ENCODE measurements at regions not wholly inside any gene's neighbourhood (a gene's known extent, or its start where the extent isn't known, plus 50 kb on each side); places are given as distances from the start of the nearest gene placed in this dataset.

DNA sequence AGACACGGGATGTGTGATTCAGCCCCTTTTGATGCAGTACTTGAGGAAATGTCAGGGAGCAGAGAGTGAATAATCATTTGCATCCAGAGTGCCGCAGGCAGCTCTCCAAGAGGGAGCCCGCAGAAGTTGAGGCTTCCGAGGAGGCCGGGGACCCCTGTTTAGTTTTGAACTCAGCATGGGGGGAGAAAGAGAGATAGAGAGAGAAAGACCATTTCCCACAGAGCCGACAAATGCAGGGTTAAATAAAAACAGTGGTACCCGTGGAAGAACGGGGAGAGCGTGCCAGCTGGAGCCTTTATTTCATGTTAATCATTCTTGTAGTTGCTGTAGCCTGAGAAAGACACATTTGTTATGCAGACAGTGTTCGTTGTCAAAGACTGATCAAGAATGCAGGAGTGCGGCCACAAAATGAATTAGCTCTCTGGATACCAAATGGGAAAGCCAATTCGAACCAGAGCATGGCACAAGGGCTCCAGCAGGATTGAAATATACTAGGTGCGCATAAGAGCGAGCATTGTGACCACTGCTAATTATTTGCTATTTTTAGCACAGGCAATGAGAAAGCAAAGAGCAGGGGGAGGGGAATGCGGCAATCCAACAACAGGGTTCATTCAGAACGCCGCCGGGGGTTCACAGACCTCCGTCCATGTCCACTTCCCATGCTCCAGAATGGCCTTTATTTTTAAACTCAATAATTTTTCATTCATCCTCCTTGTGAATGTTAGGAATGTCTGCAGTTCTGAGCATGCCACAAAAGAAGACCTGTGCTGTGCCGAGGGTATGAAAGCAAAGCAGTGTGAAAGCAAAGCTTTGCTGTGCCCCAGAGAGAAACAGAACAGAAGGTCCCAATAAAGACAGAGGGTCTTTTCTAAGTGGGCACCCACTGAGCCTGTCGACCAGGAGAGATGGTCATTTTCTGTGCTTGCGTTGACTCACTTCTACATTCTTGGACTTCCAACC is 243.9 kb upstream of the VCX3A start:
- DNase-seq: no peak

DNA sequence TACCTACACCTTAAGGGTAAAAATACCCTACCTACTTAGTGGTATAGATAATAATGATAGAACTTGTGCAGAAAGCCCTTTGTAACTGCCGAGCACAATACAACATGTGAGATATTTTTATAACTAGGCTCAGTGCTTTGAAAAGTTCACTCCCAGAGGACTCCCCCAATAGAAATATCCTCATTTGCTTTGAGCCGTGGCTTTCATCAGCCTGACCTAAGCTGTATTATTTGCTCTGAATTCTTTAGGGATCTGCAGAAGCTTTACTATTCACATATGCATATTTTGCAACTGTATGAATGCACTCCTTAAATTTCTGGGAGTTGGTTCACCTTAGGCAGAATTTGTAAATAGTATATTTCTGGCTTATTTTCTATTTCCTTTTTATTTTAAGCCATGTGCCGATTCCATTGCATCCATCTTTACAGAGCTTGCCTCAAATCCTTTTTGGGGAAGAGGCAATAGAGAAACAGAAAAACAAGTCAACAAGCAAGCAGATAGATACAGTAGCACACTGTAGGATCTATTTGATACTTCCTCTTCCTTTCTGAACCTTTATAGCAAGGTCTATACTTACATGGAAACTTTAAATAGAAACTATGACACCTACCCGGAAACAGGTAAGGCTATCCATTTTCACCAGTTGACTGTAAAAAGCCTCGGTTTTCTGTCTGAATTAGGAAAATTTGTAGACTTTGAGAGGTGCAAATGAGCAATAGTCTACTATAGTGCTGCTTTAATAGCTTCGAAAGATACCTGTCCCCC is 242.5 kb upstream of the VCX3A start:
- DNase-seq: no peak

DNA sequence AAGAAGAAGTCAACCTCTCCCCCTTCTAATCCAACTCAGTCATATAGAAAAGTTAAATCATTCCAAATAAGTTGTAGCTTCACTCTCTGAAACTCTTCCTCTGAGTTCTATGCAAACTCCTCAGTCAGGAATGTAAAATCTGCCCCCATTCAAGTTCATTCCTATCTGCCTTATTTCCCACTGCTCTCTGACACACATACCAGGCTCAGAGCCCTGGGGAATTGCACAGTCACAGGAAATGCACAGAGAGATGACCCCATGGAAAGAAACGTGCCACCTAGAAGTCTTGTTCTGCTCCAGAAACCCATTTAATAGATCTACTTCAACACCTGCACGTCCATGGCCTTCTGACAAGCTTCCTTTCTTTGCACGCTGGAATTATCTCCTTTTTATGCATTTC is 236.0 kb upstream of the VCX3A start:
- no peak for DNase-seq

DNA sequence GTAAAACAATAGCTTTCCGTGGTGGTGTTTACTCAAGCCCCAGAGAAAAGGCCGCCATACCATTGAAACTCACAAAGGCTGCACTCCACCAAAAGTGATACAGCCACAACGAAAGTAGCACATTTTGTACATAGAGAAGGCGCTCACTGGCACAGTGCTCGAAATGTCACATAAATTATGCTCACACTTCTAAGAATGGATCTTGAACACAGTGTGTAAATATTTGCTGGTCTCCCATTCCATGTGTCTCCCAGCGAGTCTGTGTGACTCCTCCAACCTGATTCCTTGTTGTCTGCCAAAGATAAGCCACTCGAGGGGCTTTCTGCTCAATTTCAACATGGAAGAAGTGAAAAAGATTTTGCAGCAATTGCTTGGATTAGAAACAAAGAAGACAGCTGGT is 234.0 kb upstream of the VCX3A start:
- DNase-seq: no peak

DNA sequence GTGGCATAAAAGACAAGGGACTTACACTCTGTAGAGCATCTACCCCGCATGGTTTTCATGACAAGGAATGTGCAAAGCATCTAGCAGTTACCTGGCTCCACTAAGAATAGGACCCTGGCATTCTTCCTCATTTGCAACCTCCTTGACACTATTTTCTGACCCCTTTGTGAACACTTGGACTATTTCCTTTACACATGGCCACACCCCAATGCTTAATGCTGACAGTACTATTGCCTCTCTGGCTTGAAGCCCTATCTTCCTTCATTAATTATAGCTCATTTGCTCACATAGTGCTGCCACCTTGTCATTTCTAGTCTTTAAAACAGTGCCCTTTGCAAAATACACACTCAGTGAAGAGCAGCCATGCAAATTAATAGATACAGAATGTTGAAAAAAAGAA is 226.3 kb upstream of the VCX3A start:
- no peak for DNase-seq

DNA sequence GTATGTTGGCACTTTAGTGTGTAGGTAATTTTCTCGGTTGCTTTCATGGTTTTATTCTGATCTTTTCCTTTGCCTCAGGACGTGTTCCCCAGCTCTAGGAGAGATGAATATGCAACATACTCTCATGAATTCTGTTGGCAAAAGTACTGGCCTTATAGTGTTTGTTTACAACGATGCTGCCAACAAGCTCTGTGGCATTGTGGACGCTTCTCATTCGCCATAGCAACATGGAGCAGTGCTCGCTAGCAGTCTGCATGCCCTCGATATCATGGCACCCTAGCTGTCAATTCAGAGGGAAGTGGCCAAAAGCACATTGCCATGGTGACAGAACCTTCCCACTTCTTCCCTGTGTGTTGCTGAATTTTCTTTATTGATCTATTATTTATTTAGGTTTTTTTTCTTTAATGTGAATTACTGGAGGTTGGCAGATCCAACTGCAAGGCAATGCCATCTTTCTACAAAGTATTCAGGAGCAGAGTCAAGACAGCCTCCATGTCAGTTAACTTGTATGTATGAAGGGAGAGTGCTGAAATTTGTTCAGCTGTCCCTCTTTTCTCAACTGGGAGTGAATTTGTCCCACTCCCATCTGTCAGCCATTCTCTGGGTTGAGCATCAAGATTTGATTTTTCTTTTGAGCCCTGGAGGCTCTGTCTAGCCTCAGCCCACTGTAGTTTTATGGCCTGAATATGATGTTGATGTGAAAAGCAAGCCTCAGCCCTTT is 224.9 kb upstream of the VCX3A start:
- DNase-seq: no peak

DNA sequence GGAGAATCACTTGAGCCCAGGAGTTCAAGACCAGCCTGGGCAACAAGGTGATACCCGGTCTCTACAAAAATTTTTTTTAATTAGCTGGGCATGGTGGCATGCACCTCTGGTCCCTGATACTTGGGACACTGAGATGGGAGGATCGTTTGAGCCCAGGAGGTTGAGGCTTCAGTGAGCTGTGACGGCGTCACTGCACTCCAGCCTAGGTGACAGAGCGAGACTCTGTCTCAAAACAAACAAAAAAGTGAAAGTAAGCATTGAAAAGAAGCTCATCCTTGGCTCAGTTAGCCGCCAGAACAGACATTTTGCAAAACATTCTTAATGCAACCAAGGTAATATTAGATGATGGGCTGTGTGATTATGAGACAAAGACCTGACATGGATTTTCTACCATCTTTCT is 223.3 kb upstream of the VCX3A start:
- DNase-seq: no peak

DNA sequence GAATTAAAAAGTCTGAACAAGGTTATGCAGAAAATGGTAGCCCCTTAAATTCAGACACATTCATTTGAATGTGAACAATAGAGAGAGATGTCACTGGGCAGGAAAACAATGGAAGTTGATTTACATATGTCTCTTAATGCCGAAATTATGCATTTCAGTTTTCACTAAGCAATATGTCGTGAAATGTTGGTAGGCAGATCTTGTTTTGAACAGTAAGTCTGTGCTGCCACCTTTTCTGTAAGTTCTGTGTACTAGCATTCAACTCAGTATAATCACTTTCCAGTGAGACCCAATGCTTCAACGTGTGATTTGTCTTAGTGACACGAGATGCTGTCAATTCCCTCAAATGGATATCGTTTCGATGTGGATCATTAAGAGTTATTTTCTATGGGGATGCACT is 222.7 kb upstream of the VCX3A start:
- no peak for DNase-seq

DNA sequence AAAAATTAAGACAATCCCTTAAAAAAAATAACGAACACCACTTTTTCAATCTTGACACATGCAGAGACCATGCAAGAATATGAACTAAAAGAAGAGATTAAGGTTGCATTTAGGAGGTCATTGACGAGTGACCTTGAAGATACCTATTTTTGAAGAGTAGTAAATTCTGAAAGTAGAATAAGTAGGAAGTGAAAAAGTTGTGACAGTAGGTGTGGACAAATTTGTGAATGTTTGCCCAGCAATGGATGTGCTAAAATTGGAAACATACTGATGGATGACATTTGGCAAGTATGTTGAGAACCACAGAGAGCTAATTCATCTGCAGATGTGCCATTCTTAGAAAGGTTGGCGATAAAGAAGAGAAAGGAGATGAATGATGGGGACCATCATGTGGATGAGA is 213.7 kb upstream of the VCX3A start:
- no peak for DNase-seq

DNA sequence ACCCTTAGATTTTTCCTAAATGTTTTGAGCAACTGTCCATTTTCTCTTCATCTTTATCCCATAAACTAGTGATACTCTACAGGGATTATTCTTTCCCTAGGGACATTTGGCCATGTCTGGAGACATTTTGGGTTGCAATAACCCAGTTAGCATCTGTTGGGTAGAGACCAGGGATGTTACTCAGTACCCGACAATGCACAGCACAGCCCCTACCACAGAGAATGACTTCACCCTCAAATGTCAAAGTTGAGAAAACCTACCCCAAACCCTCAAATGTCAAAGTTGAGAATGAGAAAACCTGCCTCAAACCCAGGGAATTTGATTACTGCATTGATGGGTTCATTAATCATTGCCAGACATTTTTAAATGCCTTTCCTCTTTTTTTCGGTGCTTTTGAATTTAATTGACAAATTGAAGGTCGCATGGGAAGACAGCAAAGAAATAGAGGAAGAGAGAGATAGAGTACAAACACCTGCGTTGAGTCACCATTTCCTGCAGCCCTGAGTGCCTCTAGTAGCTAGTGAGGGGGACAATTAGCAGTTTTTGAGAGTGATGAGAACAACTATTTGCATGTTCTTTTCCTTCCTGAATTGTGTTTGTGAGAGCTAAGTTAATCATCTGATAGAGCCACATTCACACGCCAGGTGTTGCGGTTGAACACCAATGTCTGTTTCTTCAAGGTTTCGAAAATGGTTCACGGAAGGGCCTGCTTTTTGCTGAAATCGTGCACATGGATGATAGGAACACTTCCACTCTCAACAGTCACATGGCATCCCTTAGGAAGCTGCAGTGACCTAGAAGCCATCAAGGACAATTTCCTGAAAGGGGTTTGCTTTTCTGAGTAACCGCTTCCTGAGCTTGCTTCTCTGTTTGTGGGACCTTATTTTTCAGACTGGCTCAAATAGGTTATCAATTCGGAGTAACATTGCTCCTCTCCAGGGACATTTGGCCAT is 203.9 kb upstream of the VCX3A start:
- DNase-seq: no peak

DNA sequence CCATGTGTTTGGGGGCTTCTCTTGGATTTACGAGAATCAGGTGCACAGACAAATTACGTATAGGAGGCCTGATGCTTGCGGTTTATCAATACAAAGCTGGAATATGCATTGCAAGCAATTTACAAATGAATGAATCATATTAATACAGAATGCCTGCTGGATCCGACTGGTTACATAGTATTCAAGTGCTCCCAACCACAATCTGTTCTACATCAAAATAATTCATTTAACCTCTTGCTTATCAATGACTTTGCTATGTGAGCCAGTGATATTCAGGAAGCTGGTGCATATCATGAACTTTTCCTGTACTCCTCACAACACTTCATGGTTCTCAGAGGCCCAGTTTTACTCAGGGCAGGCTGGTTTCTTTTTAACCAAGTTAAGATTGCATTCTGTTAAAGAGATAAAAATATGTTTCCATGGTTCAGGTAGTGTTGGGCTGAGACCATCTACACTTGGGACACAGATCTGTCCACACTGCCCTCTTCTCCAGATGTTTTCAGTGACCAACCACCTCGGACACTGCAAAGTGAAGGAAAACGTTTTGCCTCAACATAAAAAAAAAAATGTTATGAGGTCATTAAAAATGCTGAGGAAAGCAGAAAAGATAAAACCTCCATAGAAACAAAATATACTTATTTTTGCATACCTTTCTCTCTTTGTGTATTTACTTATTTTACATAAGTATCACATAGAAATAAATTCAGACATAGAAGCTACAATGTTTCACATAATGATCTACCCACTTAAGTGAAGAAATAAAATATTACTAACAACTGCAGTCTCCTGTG is 200.1 kb upstream of the VCX3A start:
- DNase-seq: no peak

DNA sequence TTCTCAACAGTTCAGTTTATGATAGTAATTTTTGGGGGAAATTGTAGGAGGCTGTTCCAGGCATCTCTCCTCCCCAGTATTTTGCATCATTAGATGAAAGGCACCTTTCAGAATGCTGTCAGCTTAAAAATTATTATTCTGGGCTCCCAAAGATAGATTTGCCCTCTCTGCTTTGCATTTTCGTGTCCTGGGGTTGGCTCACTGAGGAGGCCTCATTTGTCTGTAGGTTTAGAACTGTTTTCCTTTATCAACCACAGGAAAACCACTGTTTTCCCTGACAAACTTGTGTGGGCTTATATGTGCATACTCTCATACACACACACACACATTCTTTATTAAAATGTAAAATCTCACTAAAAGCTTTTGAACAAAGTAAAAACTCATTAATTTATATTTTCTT is 197.2 kb upstream of the VCX3A start:
- DNase-seq: no peak

DNA sequence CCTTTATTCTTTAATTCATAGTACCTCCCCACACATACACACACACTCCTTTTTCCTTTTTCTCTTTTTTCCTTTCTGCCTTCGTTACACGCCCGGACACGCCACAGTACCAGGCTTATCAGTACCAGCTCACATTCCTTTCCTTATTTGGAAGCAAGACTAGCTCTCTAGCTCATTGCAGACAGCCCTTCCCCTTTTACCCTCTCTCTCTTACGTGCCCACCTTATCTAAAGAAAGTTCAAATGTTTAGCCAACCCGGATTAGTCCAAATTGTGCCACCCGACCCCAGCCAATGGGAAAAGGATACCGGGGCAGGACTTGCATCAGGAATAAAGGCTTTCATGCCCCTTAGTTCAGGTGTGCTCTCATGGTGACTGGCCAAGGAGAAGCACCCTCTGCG is 194.7 kb upstream of the VCX3A start:
- no peak for DNase-seq

DNA sequence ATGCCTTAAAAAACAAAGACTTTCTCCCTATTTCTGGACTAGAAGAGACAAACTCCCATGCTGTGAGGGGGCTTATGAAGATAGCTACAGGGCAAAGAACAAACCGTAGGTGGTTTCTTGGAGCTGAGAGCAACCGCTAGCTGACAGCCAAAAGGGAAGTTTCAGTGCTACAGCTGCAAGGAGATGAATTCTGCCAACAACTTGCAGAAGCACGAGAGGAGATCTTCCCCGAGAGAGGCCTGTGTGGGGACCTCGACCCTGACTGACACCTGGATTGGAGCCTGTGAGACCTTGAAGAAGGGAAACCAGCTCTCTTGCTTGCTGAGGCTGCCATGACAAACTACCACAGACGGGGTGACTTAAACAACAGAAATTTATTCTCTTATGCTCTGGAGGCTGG is 183.8 kb upstream of the VCX3A start:
- no peak for DNase-seq

DNA sequence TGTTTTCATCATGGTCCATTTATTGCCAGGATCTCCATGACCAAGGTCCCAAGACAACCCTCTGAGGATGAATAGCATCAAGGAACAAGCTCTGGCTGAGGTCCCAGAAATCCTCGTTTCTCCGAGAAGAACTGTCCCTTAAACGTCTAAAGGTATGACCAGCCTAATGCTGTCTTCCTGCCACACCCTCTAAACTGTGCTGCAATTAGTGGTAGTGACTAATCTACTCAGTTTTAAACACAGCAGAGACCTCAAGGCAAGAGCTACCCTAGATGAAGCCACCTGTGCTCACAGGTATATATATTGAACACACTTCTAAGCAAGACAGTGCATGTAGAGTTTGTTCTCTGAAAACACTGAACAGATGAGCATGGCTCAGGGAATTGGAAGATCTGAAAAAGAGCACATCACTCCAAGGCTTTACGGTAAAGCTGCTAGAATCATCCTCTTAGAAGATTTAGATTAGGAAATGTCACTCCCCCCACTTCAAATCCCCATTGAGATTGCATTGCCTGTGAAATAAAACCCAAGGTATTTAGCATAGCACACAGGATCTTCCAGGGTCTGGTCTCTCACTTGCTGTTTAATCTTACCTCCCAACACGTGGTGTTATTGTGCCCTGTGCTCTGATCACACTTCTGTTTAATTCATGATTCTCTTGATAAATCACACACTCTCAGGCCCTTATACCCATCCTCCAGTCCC is 173.9 kb upstream of the VCX3A start:
- no peak for DNase-seq

DNA sequence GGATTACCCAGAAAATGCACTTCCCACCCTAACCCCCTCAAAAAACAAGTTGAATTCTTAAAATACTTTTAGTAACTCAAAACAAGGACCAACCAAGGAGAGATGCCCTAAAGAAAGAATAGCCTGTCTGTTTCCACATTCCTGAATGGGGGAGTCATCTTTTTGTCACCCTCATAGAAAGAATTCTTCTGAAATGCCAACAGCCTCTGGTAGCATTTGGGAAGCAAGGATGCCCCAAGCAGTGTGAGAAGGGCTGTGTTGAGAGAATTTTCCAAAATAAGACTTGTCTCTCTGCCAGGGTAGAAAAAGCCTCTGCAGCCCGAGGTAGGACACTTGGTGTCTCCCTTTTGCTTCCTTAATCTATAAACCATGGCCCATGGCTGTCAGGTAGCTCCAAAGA is 173.1 kb upstream of the VCX3A start:
- peak; percentile 68 for DNase-seq

DNA sequence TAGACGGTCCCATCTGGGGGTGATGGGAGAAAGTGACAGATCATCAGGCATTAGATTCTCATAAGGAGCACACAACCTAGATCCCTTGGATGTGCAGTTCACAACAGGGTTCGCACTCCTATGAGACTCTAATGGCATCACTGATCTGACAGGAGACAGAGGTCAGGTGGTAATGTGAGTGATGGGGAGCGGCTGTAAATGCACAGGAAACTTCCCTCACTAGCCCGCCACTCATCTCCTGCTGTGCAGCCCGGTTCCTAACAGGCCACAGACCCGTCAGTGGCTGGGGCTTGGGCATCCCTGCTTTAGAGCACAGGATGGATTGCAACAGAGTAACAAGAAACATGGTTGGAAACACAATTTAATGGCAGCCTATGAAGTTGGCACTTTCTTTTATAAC is 172.6 kb upstream of the VCX3A start:
- no peak for DNase-seq

DNA sequence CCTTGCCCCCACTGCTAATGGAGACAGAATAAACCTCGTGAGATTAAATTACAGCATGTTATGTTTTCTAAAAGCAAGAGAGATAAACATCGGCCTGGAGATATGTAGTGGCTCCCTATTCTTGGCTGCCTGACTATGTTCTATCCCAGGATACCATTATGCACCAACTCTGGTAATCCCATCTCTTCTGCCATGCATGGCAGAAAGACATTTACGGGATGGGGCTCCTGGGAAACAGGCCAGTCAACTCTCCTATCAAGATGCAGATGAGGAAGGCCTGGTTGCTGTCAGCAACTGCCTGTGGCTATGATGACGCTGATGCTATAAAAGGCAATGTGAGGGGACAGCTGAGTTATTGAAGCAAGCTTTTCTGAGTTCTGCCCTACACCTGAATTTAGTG is 166.2 kb upstream of the VCX3A start:
- DNase-seq: peak; percentile 55

DNA sequence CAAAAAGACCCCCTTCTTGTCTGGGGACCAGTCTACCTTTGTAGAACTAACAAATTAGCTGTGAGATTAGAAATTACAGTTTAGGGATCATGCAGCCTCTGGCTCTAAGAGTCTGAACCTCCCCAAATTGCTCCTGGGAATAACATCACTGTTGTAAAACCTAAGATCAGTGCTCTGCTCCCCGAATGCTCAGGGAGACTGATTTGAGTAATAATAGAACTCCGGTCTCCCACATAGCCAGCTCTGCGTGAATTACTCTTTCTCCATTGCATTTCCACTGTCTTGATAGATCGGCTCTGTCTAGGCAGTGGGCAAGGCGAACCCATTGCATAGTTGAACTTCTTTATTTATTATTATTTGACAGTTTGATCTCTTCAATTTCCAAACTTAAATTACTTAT is 160.8 kb upstream of the VCX3A start:
- DNase-seq: no peak

DNA sequence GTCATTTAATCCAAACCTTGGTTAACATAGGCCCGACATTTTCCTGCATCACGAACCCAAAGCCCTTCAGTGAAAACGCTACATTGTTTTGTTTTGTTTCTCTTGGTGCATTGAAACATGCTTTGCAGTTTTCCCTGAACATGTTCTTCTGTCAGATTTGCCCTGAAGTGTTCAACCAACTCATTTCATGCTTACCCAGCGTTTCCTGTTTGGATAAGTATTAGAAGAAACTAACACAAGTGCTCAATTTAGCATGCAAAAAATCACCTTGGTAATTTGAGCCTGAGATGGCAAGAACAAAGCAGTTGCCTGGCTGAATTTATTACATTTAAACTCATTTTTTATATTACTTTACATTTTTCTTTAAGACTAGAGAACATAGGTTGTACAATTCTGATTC is 160.1 kb upstream of the VCX3A start:
- no peak for DNase-seq

DNA sequence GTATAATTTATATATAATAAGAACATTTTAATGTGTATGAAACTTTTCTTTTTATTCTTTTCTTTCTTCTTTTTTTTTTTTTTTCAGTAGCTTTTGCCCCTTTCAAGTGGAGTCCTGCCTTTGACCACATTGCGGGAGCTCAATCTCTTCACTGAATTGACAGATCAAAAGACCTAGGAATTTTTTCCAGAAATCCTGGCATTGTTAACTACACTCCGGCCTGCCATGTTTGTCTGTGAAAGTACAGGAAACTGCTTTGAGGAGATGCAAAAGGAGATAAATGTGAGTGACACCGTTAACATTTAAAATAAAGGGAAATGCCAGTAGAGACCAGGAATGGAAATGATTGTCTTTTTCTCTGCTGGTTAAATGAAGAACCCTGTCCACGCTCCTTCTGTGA is 159.3 kb upstream of the VCX3A start:
- no peak for DNase-seq
